COLO668 (cell line): ENCODE measurements at regions not wholly inside any gene's neighbourhood (a gene's known extent, or its start where the extent isn't known, plus 50 kb on each side); places are given as distances from the start of the nearest gene placed in this dataset.
A peak's percentile ranks its signal among the peaks of the same experiment; 100 is the strongest.
"Not testable (repeated sequence)": the region's sequence is repeated elsewhere in the genome, so short reads cannot be mapped to it uniquely, and the experiment has no call there.

ENCODE experiments used
- DNase-seq: peaks from one replicate; lab custom pipeline; 2025; ENCODE audit not compliant: unreplicated experiment; lab: John Stamatoyannopoulos, UW

DNA sequence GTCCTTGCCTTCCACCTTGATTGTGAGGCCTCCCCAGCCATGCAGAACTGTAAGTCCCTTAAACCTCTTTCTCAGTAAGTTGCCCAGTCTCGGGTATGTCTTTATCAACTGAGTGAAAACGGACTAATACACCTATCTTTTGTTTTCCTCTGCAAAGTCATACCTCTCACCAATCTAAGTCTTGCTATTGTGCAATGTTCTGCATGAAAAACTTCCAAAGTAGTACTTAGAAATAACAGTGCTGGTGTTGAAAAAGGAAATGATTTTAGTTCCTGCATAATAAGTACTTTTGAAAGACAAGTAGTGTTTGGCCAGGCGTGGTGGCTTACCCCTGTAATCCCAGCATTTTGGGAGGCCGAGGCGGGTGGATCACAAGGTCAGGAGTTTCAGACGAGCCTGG, 573.5 kb downstream of the ANKRD50 start:
- DNase-seq: no peak

GRCh38 chr4:124143632-124144031, 568.9 kb downstream of the ANKRD50 start:
- no peak for DNase-seq

- peak; percentile 11 for DNase-seq
Measured at GRCh38 chr4:124144238-124144654, 568.3 kb downstream of the ANKRD50 start.

DNA sequence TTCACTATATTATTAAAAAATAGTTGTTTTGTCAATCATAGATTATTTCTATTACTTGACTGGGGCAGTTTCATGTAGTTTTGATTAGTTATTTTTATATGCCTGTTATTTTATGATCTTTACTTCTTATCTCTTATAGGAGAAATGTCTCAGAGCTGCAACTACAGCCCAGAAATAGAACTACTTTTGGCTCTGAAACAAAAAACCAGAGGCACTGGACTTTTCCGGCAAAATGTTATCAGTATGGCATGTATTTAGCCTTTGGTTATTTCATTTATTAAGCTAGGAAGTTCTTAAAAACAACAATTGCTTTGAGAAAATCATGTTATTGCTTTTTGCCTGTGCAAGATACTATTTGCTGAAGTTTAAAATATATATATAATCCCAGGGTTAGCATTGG, 566.5 kb downstream of the ANKRD50 start:
- DNase-seq: no peak

DNA sequence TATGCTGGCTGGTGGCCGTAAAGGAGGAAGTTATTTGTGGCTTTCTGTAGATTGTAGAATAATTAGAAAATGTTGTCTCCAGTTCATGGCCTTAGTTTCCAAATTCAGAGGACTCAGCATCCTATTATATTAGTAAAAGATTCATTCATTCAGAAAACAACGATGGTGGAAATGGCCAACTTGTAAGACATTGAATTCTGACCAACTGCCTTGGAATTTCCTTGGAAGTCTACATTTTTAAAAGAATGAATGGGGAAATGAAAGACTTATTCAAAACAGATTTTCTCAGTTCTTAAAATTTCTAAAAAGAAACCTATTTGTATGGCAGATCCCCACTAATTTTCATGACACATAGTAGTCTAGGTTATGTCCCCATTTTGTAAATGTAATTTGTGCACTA, 561.5 kb downstream of the ANKRD50 start:
- no peak for DNase-seq

DNA sequence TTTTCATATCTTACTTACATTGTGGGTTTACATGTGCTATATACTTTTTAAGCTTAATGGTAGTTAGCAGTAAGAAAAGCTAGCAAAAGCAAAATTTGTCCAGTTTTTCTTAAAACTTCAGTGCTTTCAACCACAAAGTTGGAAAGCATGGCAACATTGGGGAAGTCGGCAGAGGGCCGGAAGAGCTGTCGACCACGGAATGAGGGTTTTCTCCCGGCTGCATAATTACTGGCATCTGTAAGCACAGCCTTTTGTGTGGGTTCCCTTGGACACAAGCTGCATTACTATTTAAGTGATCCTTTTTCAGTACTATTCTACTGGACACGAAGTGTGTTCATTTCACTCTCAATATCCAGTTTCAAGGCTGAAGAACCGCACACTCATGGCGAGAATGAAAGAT, 560.4 kb downstream of the ANKRD50 start:
- DNase-seq: no peak

- no peak for DNase-seq
Measured at GRCh38 chr4:124155239-124155638, 557.3 kb downstream of the ANKRD50 start.

- DNase-seq: no peak
Measured at GRCh38 chr4:124157396-124158083, 555.0 kb downstream of the ANKRD50 start.

DNA sequence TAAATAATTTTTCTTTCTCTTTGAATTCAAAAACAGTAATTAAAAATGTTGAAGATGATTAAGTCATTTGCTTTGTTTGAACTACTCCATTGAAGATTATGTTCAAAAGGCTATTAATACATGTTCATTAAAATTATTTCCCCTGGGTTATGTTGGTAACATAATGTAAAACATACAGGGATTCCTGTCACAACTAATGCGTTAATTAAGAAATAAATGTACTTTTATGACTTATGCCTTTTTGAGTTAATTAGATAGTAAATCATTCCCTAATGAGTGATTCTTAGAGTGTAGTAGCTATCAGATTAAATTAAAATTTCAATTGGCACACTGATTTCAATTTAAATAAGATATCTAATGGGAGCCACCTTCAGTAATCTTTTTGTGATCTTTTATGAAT, 549.1 kb downstream of the ANKRD50 start:
- no peak for DNase-seq

DNA sequence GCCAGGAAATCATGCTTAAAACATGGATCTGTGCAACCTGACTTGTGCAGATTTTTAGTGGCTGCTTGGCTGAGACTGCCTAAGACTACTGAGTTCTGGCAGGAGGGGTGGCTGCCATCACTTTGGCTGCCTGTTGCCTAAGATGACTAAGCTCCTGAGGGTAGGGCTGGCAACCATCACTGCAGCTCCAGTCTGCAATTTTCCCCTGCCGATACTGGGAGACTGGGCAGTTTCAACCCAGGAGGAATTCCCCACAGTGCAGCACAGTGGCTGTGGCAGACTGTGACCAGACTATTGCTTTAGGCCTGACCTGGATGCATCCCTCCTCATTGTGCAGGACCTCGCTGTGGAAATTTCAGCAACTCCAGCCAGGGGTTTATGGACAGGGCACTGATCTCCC, 544.9 kb downstream of the ANKRD50 start:
- DNase-seq: no peak

DNA sequence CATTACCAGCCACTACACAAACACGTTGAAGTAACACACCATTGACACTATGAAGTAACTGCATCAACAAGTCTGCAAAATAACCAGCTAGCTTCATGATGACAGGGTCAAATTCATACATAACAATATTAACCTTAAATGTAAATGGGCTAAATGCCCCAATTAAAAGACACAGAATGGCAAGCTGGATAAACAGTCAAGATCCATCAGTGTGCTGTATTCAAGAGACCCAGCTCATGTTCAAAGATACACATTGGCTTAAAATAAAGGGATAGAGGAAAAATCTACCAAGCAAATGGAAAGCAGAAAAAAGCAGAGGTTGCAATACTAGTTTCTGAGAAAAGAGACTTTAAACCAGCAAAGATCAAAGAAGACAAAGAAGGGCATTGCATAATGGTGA, 543.0 kb downstream of the ANKRD50 start:
- not testable (repeated sequence) for DNase-seq

DNA sequence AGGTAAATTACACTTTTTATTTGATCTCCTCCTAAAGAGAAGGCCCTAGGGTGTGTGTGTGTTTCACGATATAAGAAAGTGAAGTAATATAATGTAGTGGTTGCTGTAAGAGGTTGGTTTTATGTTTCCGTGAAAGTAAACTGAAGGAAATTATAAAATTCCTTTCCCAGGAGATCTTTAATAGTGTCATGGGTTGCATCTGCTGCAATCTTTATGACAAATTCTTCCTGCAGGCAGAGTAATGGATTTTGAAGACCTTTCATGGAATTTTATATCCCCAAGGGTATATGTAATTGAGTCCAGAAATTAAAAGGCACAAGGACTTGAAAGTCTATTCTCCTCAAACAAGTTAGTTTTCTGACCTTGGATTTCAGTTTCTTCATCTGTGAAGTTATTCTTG, 538.6 kb downstream of the ANKRD50 start:
- DNase-seq: no peak

DNA sequence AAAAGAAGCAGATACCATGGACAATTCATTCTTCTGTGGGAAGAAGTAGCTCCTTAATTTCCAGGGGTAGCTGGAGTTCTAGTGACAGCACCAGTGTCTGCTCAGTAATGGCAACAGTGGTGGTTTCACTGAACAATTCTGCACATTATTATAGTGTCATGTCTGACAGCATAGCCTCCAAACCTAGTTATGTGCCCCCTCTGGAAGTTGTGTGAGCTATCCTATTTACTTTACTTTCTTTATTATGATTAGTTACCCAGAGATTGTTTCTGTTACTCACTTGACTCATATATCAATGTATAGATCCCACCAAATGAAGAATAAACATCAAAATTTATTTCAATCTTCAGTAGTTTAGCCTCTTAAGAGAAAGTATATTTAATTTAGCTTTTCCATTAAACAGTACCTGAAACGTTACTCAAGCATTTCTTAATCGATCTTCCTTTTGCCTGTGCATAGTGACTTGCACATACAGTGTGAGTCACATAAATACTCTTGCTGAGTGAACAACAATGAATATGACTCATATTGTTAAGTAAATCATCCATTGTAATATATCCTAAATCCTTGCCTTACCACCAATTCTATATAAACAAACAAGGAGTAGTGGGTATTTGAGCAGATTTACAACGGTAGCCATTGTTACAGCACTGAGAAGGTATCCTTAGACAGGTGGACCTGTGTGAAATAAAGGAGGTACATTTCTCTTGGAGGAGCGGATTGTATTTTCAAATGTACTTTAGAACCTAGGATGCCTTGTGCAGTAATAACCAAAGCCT, 534.7 kb downstream of the ANKRD50 start:
- no peak for DNase-seq

DNA sequence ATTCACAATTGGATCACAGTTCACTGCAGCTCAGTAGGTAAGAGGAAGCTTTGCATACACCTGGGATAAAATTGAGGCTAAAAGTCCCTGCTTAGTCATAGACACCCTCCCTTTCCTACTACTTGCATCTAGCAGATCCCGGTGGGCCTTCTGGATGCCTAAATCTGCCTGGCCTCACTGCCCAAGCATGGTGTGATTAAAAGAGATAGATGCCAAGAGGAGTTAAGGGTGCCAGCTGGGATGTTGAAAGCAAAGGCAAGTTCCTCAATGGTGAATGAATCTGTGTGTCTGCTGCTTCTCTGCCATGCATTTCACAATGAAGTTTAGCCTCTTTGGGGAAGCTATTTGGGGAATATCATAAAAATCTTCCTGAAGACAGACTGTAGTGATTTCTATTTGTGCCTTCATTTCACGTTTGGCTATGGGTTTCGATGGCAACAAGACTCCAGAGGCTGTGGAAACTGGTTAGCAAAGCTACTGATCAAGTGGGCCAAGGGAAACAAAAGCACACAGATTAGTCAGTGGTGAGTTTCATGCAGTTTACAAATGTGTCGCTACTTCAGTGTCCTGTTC, 534.0 kb downstream of the ANKRD50 start:
- peak; percentile 11 for DNase-seq

DNA sequence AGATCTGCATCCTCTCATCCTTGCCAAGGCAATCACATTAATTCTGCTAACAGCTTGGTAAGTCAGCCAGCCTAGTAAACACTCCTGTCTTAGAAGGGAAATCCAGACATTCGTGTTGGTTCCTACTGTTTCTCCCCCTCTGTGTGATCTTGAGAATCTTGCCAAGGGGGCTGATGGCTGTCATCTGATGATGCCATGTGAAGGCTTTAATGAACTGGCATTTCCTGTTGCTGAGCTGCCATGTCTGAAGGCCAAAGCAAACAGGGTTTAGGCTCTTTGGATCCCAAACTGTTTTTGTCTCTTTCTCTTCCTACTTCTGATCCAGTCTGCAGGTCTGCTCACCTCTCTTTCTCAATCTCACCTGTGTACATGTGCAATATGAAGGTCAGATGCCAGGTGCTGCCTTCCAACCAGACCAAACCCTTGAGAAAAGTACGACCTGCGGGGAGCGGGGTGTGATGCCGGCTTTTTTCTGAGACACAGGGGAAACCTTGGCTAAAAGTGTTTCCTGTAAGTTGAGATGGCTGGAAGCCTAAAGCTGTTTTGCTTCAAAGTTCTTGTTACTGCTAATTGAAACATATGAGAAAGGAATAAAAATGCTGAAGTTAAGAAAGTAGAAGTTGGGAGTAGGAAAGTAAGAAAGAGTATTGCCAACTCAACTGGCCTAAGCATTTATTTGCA, 532.9 kb downstream of the ANKRD50 start:
- no peak for DNase-seq

GRCh38 chr4:124181039-124181438, 531.5 kb downstream of the ANKRD50 start:
- DNase-seq: no peak

DNA sequence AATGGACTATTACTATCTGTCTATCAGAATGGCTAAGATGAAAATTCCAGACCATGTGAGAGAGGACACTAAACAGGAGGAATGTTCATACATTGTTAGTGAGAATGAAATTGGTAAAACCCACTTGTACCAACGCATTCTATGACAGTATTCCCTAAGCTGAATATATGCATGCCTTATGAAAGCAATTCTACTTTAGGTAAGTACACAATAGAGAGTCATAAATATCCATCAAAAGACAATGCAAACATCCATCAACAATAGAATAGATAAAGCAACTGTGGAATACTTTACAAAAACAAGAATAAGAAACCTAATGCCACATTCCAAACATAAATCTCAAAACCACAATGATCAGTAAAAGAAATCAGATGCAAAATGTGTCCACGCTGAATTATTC, 529.3 kb downstream of the ANKRD50 start:
- no peak for DNase-seq

DNA sequence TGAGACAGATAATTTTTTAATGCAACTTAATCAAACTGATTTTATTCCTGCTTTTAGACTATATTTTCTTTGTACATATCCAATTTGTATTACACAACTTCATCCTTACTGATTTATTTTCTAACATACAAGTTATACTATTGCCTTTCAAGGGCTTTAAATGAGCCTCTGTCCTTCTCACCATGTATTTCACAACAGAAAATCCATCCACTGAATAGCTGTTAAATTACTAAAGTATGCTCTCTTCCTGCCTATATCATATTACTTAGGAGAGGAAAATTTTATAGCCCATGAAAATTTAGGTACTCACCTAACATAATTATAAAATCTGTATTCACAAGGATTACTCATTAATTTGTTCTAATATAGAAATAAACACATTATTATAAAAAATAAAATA, 528.6 kb downstream of the ANKRD50 start:
- no peak for DNase-seq

- DNase-seq: no peak
Measured at GRCh38 chr4:124184792-124185191, 527.7 kb downstream of the ANKRD50 start.

GRCh38 chr4:124188595-124188994, 523.9 kb downstream of the ANKRD50 start:
- DNase-seq: no peak

GRCh38 chr4:124189545-124189944, 523.0 kb downstream of the ANKRD50 start:
- no peak for DNase-seq

GRCh38 chr4:124191329-124191728, 521.2 kb downstream of the ANKRD50 start:
- DNase-seq: no peak
